ENCODE measurements at regions not wholly inside any gene's neighbourhood (a gene's known extent, or its start where the extent isn't known, plus 50 kb on each side); places are given as distances from the start of the nearest gene placed in this dataset.

DNA sequence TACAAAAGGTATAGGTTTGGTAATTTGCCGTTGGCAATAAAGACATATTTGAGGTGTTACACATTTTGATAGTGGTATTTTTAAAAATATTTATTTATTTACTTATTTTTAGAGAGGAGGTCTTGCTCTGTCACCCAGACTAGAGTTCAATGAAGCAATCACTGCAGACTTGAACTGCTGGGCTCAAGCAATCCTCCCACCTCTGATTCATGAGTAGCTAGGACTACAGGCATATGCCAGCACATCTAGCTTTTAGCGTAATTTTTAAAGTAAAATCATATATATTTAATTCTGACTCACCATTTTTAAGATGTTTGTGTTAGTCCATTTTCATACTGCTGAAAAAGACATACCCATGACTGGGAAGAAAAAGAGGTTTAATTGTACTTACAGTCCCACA is 1974.3 kb downstream of the EFNA5 start:
- H3K36me3 ChIP-seq (ENCODE audit: control insufficient read depth in 4 of 4, insufficient read depth in 3 of 4, low read depth in 1 of 4, low read length in 3 of 4), result no peaks in the 10 kb centered on the region
- H3K9me3 ChIP-seq (ENCODE audit: control insufficient read depth in 4 of 4, low read length in 3 of 4), result peaks cover 0 to 3% (median 0%) of the 10 kb centered on the region in 4 donors
- TF ChIP-seq FOXA1 (IDR thresholded peaks at IDR 0.05) (no peak), NR2F2 (IDR thresholded peaks at IDR 0.05) (no peak), JUND (IDR thresholded peaks at IDR 0.05) (no peak), TAF1 (conservative IDR thresholded peaks at IDR 0.05) (no peak), RXRA (IDR thresholded peaks at IDR 0.05) (no peak), GABPA (IDR thresholded peaks at IDR 0.05 in 1 of 2, conservative IDR thresholded peaks at IDR 0.05 in 1 of 2) (no peak), FOXA2 (IDR thresholded peaks at IDR 0.05) (no peak), HNF4G (IDR thresholded peaks at IDR 0.05) (no peak), SP1 (IDR thresholded peaks at IDR 0.05) (no peak), HNF4A (conservative IDR thresholded peaks at IDR 0.05) (no peak), RAD21 (IDR thresholded peaks at IDR 0.05) (no peak), YY1 (IDR thresholded peaks at IDR 0.05) (no peak), EGR1 (IDR thresholded peaks at IDR 0.05; ENCODE audit: low read depth in 2 of 2) (no peak)
- TF ChIP-seq, protein P1, sequence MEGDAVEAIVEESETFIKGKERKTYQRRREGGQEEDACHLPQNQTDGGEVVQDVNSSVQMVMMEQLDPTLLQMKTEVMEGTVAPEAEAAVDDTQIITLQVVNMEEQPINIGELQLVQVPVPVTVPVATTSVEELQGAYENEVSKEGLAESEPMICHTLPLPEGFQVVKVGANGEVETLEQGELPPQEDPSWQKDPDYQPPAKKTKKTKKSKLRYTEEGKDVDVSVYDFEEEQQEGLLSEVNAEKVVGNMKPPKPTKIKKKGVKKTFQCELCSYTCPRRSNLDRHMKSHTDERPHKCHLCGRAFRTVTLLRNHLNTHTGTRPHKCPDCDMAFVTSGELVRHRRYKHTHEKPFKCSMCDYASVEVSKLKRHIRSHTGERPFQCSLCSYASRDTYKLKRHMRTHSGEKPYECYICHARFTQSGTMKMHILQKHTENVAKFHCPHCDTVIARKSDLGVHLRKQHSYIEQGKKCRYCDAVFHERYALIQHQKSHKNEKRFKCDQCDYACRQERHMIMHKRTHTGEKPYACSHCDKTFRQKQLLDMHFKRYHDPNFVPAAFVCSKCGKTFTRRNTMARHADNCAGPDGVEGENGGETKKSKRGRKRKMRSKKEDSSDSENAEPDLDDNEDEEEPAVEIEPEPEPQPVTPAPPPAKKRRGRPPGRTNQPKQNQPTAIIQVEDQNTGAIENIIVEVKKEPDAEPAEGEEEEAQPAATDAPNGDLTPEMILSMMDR (IDR thresholded peaks at IDR 0.05; ENCODE audit: low read depth, low read length, missing input control), result no peak
- TF ChIP-seq, protein P2, sequence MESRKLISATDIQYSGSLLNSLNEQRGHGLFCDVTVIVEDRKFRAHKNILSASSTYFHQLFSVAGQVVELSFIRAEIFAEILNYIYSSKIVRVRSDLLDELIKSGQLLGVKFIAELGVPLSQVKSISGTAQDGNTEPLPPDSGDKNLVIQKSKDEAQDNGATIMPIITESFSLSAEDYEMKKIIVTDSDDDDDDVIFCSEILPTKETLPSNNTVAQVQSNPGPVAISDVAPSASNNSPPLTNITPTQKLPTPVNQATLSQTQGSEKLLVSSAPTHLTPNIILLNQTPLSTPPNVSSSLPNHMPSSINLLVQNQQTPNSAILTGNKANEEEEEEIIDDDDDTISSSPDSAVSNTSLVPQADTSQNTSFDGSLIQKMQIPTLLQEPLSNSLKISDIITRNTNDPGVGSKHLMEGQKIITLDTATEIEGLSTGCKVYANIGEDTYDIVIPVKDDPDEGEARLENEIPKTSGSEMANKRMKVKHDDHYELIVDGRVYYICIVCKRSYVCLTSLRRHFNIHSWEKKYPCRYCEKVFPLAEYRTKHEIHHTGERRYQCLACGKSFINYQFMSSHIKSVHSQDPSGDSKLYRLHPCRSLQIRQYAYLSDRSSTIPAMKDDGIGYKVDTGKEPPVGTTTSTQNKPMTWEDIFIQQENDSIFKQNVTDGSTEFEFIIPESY (IDR thresholded peaks at IDR 0.05), result no peak
- TF ChIP-seq, protein P3, sequence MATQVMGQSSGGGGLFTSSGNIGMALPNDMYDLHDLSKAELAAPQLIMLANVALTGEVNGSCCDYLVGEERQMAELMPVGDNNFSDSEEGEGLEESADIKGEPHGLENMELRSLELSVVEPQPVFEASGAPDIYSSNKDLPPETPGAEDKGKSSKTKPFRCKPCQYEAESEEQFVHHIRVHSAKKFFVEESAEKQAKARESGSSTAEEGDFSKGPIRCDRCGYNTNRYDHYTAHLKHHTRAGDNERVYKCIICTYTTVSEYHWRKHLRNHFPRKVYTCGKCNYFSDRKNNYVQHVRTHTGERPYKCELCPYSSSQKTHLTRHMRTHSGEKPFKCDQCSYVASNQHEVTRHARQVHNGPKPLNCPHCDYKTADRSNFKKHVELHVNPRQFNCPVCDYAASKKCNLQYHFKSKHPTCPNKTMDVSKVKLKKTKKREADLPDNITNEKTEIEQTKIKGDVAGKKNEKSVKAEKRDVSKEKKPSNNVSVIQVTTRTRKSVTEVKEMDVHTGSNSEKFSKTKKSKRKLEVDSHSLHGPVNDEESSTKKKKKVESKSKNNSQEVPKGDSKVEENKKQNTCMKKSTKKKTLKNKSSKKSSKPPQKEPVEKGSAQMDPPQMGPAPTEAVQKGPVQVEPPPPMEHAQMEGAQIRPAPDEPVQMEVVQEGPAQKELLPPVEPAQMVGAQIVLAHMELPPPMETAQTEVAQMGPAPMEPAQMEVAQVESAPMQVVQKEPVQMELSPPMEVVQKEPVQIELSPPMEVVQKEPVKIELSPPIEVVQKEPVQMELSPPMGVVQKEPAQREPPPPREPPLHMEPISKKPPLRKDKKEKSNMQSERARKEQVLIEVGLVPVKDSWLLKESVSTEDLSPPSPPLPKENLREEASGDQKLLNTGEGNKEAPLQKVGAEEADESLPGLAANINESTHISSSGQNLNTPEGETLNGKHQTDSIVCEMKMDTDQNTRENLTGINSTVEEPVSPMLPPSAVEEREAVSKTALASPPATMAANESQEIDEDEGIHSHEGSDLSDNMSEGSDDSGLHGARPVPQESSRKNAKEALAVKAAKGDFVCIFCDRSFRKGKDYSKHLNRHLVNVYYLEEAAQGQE (IDR thresholded peaks at IDR 0.05), result no peak
- TF ChIP-seq, protein P4, sequence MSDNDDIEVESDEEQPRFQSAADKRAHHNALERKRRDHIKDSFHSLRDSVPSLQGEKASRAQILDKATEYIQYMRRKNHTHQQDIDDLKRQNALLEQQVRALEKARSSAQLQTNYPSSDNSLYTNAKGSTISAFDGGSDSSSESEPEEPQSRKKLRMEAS (IDR thresholded peaks at IDR 0.05), result no peak
- TF ChIP-seq, protein P5, sequence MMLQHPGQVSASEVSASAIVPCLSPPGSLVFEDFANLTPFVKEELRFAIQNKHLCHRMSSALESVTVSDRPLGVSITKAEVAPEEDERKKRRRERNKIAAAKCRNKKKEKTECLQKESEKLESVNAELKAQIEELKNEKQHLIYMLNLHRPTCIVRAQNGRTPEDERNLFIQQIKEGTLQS (IDR thresholded peaks at IDR 0.05), result no peak
- no peak overlapping the region for H3K9ac ChIP-seq (ENCODE audit: low read depth in 1 of 2, low read length in 2 of 2)
- H3K4me3 ChIP-seq (ENCODE audit: low read depth in 1 of 3, low read length in 3 of 3), result no peak overlapping the region
- no peak overlapping the region for H3K27ac ChIP-seq (ENCODE audit: low read depth in 1 of 2, low read length in 2 of 2)
- WGBS, result 93% methylated on average over 2 of the region's 2 CpGs
- DNase-seq (ENCODE audit: low spot score), result no peak
- H3K4me1 ChIP-seq (ENCODE audit: control insufficient read depth in 4 of 4, insufficient read depth in 4 of 4, low read length in 3 of 4), result no peaks in the 10 kb centered on the region
- H3K27me3 ChIP-seq (ENCODE audit: control insufficient read depth in 4 of 4, insufficient read depth in 4 of 4, low read length in 3 of 4), result no peaks in the 10 kb centered on the region

All from liver (tissue), 8 donors.